CD4-positive, alpha-beta memory T cell (primary cell): ENCODE measurements at regions not wholly inside any gene's neighbourhood (a gene's known extent, or its start where the extent isn't known, plus 50 kb on each side); places are given as distances from the start of the nearest gene placed in this dataset.

ENCODE experiments used
- CTCF ChIA-PET: fragments of 350-600 bp; sonication (Branson Sonifier 250); formaldehyde crosslinking; loops from one replicate; lab custom pipeline; 2021; ENCODE audit warnings: inconsistent platforms; ENCODE audit not compliant: partially characterized antibody; lab: Charles Lee
- POLR2A ChIA-PET: fragments of 350-600 bp; sonication (Branson Sonifier 250); formaldehyde crosslinking; loops from one replicate; lab custom pipeline; 2021; ENCODE audit not compliant: partially characterized antibody; lab: Charles Lee
- DNase-seq, 5 donors: peaks; one replicate each; pipeline versions ENCODE4 v3.0.0 to v3.0.0-alpha.2; 2020 to 2022; ENCODE audit warnings: mixed read lengths in 1 of 5
- H3K27ac ChIP-seq: one replicate; pipeline ENCODE4 v1.7.0; 2013; ENCODE audit warnings: low read depth, low read length
- H3K27me3 ChIP-seq: 2 replicates; pipeline ENCODE4 v1.7.0; 2013; ENCODE audit warnings: mild to moderate bottlenecking, low read length, moderate library complexity; ENCODE audit not compliant: insufficient read depth
- H3K36me3 ChIP-seq: 2 replicates; pipeline ENCODE4 v1.7.0; 2013; ENCODE audit warnings: mild to moderate bottlenecking, low read length, moderate library complexity; ENCODE audit not compliant: insufficient read depth
- H3K4me1 ChIP-seq: 2 replicates; pipeline ENCODE4 v1.7.0; 2013; ENCODE audit warnings: mild to moderate bottlenecking, low read length, moderate library complexity; ENCODE audit not compliant: insufficient read depth
- H3K4me3 ChIP-seq, 2 donors: one replicate each; pipeline ENCODE4 v1.7.0; 2013; ENCODE audit warnings: low read length in 2 of 2, mild to moderate bottlenecking in 1 of 2
- H3K9me3 ChIP-seq, 2 donors: one replicate each; pipeline ENCODE4 v1.7.0; 2013; ENCODE audit warnings: low read length in 2 of 2, control low read depth in 1 of 2; ENCODE audit not compliant: control insufficient read depth in 1 of 2
- H3K27ac Mint-ChIP-seq, 7 donors: one replicate each; pipeline ENCODE4 v1.8.0; 2020 to 2021; ENCODE audit warnings: mixed read lengths in 7 of 7, mild to moderate bottlenecking in 6 of 7, inconsistent platforms in 3 of 7, moderate library complexity in 3 of 7
- H3K27me3 Mint-ChIP-seq, 2 donors: one replicate each; pipeline ENCODE4 v1.8.0; 2020 to 2021; ENCODE audit warnings: mixed read lengths in 2 of 2
- H3K36me3 Mint-ChIP-seq, 2 donors: one replicate each; pipeline ENCODE4 v1.8.0; 2020 to 2021; ENCODE audit warnings: mixed read lengths in 2 of 2, inconsistent platforms in 1 of 2, mild to moderate bottlenecking in 1 of 2
- H3K4me1 Mint-ChIP-seq, 4 donors: one replicate each; pipeline ENCODE4 v1.8.0; 2020 to 2021; ENCODE audit warnings: mixed read lengths in 4 of 4, mild to moderate bottlenecking in 1 of 4
- H3K4me3 Mint-ChIP-seq, 8 donors: one replicate each; pipeline ENCODE4 v1.8.0; 2020 to 2021; ENCODE audit warnings: mixed read lengths in 8 of 8, mild to moderate bottlenecking in 7 of 8, moderate library complexity in 6 of 8, inconsistent platforms in 3 of 8
- H3K9me3 Mint-ChIP-seq, 8 donors: one replicate each; pipeline ENCODE4 v1.8.0; 2020 to 2021; ENCODE audit warnings: mixed read lengths in 8 of 8, mild to moderate bottlenecking in 5 of 8, inconsistent platforms in 3 of 8, moderate library complexity in 1 of 8
- intact Hi-C: fragments of 100-400 bp; cut with micrococcal nuclease; formaldehyde crosslinking; loops from one replicate; pipeline ENCODE4 v1.15.1; 2023

DNA sequence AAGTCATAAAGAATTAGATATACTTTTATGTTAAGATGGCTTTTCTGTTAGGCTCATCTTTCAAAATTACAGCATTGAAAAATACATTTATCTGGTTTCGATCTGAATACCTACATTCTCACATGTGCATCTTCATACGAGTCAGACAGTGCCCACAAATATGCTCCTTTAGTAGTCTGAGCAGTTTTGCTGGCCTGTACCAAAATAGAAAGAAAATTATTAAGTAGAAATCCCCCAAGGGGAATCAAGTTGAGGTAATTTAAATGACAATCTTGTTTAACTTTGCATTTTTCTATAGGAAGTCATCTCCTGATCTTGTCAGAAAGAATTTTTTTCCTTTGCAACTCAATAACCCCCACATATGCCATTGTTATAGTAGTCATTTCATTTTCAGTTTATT, 287.4 kb upstream of the SEMA3D start:
- Mint-ChIP-seq H3K27me3 (no peaks in the 10 kb centered on the region), H3K36me3 (no peaks in the 10 kb centered on the region), H3K27ac (no peak overlapping the region), H3K4me1 (no peaks in the 10 kb centered on the region), H3K4me3 (no peak overlapping the region), H3K9me3 (peaks cover 0 to 6% (median 1%) of the 10 kb centered on the region in 8 donors)
- POLR2A ChIA-PET, result no interaction called here
- Histone ChIP-seq H3K27ac (no peak overlapping the region), H3K27me3 (no peaks in the 10 kb centered on the region), H3K4me1 (no peaks in the 10 kb centered on the region), H3K36me3 (no peaks in the 10 kb centered on the region), H3K9me3 (no peaks in the 10 kb centered on the region), H3K4me3 (no peak overlapping the region)
- intact Hi-C loops, result no loop called here
- no peak for DNase-seq
- CTCF ChIA-PET, result no interaction called here

DNA sequence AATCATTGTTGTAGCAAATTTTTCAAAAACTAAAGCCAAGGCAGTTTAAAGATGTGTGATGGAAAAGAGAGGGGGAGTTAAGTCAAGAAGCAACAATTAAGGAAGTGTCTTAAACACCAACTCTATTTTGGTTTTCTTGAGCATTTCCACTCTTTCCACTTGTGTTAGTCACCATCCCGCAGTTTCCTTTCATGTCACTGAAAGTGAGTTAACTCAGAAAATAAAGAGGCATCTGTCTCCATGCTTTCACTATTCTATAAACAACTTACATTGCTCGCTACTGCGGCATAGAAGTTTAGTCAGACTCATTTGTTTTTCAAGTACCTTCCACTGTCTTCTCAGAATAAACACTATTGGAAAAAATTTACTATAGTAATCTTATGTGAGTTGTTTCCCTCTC, 284.9 kb upstream of the SEMA3D start:
- DNase-seq, result no peak
- intact Hi-C loops, result no loop called here
- H3K36me3 Mint-ChIP-seq, result no peaks in the 10 kb centered on the region
- H3K4me3 ChIP-seq, result no peak overlapping the region
- H3K4me1 ChIP-seq, result no peaks in the 10 kb centered on the region
- no peak overlapping the region for H3K27ac Mint-ChIP-seq
- H3K4me1 Mint-ChIP-seq, result no peaks in the 10 kb centered on the region
- H3K27me3 ChIP-seq, result no peaks in the 10 kb centered on the region
- no peaks in the 10 kb centered on the region for H3K36me3 ChIP-seq
- H3K27me3 Mint-ChIP-seq, result no peaks in the 10 kb centered on the region
- H3K9me3 ChIP-seq, result no peaks in the 10 kb centered on the region
- H3K9me3 Mint-ChIP-seq, result peaks cover 0 to 12% (median 4%) of the 10 kb centered on the region in 8 donors
- H3K27ac ChIP-seq, result no peak overlapping the region
- H3K4me3 Mint-ChIP-seq, result no peak overlapping the region
- CTCF ChIA-PET, result no interaction called here
- POLR2A ChIA-PET, result no interaction called here

DNA sequence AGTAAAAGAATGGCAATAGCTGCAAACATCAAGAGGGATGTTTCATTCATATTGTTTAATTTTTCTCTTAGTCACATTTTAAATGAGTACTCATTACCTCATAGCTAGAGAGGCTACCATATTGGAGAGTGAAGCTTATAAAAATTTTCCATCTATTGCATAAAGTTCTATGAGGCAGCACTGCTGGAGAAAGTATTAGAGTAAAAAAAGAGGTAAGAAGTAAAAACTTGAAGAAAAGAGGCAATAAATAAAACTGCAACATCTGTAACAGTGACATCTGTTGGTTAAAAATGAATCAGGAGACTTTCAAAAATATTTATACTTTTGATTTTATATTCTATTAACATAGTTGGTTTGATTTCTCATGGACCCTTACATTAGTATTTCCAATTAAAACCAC, 284.5 kb upstream of the SEMA3D start:
- no peak overlapping the region for H3K4me3 Mint-ChIP-seq
- no peaks in the 10 kb centered on the region for H3K4me1 ChIP-seq
- no peaks in the 10 kb centered on the region for H3K27me3 Mint-ChIP-seq
- H3K27ac ChIP-seq, result no peak overlapping the region
- CTCF ChIA-PET, result no interaction called here
- H3K27ac Mint-ChIP-seq, result no peak overlapping the region
- peaks cover 0 to 12% (median 4%) of the 10 kb centered on the region in 8 donors for H3K9me3 Mint-ChIP-seq
- H3K36me3 Mint-ChIP-seq, result no peaks in the 10 kb centered on the region
- intact Hi-C loops, result no loop called here
- no peak for DNase-seq
- POLR2A ChIA-PET, result no interaction called here
- H3K9me3 ChIP-seq, result no peaks in the 10 kb centered on the region
- H3K4me1 Mint-ChIP-seq, result no peaks in the 10 kb centered on the region
- H3K4me3 ChIP-seq, result no peak overlapping the region
- H3K27me3 ChIP-seq, result no peaks in the 10 kb centered on the region
- H3K36me3 ChIP-seq, result no peaks in the 10 kb centered on the region

DNA sequence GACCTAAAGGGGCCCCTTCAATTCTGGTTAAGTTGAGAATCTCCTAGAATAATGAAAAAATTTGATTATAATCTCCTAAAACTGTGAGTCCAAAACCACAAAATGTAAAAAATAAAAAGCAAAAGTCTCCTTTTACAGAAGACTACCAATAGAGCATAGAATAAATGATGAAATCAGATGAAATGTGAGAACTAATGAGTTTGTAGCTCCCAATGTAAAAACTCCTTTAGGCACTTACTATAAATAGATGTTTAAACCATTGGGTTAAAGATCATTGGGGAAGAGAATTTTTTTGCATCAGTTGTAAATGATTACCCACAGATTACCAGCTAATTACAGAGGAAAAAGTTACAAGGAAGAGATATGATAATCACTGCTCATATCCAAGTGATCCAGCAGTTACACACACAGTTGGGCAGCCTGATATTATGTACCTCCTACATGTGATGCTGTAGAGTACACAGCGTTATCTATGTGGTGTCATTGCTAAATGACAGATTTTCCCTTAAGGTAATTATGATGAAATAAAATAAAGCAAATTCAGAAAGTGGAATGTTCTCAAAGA, 282.7 kb upstream of the SEMA3D start:
- Histone ChIP-seq H3K9me3 (no peaks in the 10 kb centered on the region), H3K4me1 (no peaks in the 10 kb centered on the region), H3K27me3 (no peaks in the 10 kb centered on the region), H3K4me3 (no peak overlapping the region), H3K27ac (no peak overlapping the region), H3K36me3 (no peaks in the 10 kb centered on the region)
- DNase-seq, result no peak
- CTCF ChIA-PET, result no interaction called here
- Mint-ChIP-seq H3K4me3 (no peak overlapping the region), H3K27me3 (no peaks in the 10 kb centered on the region), H3K9me3 (peaks cover 0 to 12% (median 5%) of the 10 kb centered on the region in 8 donors), H3K27ac (no peak overlapping the region), H3K36me3 (no peaks in the 10 kb centered on the region), H3K4me1 (no peaks in the 10 kb centered on the region)
- intact Hi-C loops, result no loop called here
- POLR2A ChIA-PET, result no interaction called here

DNA sequence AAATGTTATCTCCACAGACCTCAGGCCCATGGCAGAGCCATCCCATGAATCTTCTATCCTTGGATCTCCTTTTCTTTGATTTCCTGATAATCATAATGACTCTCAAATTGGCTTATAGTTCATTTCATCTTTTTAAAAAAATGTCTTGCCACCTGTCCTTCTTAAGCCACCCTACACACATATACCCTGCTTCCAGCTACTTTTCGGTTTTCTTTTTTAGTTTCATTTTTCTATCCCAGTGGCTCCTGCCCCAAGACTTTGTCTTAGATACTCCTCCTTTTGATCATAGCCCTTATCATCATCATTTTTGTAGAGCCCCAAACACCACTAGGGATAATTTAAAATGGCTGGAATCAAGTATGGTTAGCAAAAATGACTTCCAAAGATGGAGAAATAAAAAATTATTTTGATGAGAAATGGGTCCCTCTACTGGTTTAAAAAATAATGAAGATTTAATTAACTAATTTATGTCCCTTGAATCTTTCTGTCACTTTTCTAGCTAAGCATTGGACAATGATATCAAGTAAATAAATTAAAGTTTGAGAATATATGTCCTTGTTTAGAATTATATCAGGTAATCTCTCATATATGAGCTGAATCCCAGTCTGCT, 277.3 kb upstream of the SEMA3D start:
- Histone ChIP-seq H3K27ac (no peak overlapping the region), H3K9me3 (no peaks in the 10 kb centered on the region), H3K27me3 (no peaks in the 10 kb centered on the region), H3K4me1 (no peaks in the 10 kb centered on the region), H3K36me3 (no peaks in the 10 kb centered on the region), H3K4me3 (no peak overlapping the region)
- CTCF ChIA-PET, result no interaction called here
- Mint-ChIP-seq H3K4me3 (no peak overlapping the region), H3K27ac (no peak overlapping the region), H3K36me3 (no peaks in the 10 kb centered on the region), H3K4me1 (no peaks in the 10 kb centered on the region), H3K9me3 (peaks cover 0 to 10% (median 3%) of the 10 kb centered on the region in 8 donors), H3K27me3 (no peaks in the 10 kb centered on the region)
- no peak for DNase-seq
- intact Hi-C loops, result no loop called here
- POLR2A ChIA-PET, result no interaction called here

DNA sequence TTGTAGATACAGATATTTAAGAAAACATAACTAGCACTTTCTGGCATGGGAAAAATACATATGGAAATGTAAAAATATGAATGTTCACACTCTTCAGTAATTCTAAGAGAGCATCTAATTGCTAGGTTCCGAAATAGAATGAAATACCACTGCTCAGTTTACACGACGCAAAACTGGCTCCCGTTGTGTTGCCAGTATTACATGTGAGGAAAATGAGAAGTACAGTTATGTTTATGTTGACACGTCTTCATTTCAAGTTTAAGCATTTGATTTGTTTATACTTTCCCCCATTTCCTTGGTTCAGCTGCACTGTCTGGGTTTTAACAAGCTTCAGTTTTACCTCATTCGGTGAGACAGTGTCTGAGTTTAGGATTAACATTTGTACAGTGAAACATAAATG, 275.8 kb upstream of the SEMA3D start:
- Histone ChIP-seq H3K4me3 (no peak overlapping the region), H3K36me3 (no peaks in the 10 kb centered on the region), H3K27ac (no peak overlapping the region), H3K4me1 (no peaks in the 10 kb centered on the region), H3K9me3 (no peaks in the 10 kb centered on the region), H3K27me3 (no peaks in the 10 kb centered on the region)
- intact Hi-C loops, result no loop called here
- Mint-ChIP-seq H3K27me3 (no peaks in the 10 kb centered on the region), H3K9me3 (peaks cover 0 to 12% (median 3%) of the 10 kb centered on the region in 8 donors), H3K4me3 (no peak overlapping the region), H3K36me3 (no peaks in the 10 kb centered on the region), H3K4me1 (no peaks in the 10 kb centered on the region), H3K27ac (no peak overlapping the region)
- CTCF ChIA-PET, result no interaction called here
- POLR2A ChIA-PET, result no interaction called here
- no peak for DNase-seq

DNA sequence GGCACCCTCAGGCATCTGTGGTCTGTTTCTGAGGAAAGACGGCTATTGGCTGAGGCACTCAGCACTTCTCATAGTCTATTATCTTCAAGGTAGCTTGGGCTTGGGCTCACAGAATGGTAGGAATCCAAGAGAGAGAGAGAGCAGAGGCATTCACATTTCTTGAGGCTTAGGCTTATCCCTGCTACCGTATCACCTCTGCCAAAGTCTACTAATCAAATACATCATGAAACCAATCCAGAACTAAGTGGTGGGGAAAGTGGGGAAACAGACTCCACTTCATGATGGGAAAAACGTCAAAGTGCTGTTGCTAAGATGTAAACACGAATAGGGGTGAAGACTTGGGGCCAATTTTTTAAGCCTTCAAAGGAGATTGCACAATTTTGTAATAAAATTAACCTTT, 271.1 kb upstream of the SEMA3D start:
- Mint-ChIP-seq H3K4me3 (no peak overlapping the region), H3K27ac (no peak overlapping the region), H3K27me3 (no peaks in the 10 kb centered on the region), H3K36me3 (no peaks in the 10 kb centered on the region), H3K9me3 (peaks cover 0 to 6% (median 0%) of the 10 kb centered on the region in 8 donors), H3K4me1 (no peaks in the 10 kb centered on the region)
- Histone ChIP-seq H3K4me1 (no peaks in the 10 kb centered on the region), H3K27me3 (no peaks in the 10 kb centered on the region), H3K4me3 (no peak overlapping the region), H3K27ac (no peak overlapping the region), H3K9me3 (no peaks in the 10 kb centered on the region), H3K36me3 (no peaks in the 10 kb centered on the region)
- POLR2A ChIA-PET, result no interaction called here
- DNase-seq, result no peak
- CTCF ChIA-PET, result no interaction called here
- intact Hi-C loops, result no loop called here
